ENCODE measurements at regions not wholly inside any gene's neighbourhood (a gene's known extent, or its start where the extent isn't known, plus 50 kb on each side); places are given as distances from the start of the nearest gene placed in this dataset.

- DNase-seq, result no peak
Observed at GRCh38 chr17:72414032-72414396, 293.2 kb downstream of the SOX9 start.

- no peak for DNase-seq
Observed at GRCh38 chr17:72414967-72415853, 294.4 kb downstream of the SOX9 start.

GRCh38 chr17:72416054-72416675 is 295.3 kb downstream of the SOX9 start:
- no peak for DNase-seq

GRCh38 chr17:72416905-72417304 is 296.1 kb downstream of the SOX9 start:
- DNase-seq, result no peak

- DNase-seq, result no peak
Observed at GRCh38 chr17:72417627-72418026, 296.8 kb downstream of the SOX9 start.

GRCh38 chr17:72419866-72420774 is 299.3 kb downstream of the SOX9 start:
- no peak for DNase-seq

GRCh38 chr17:72420775-72421127 is 299.9 kb downstream of the SOX9 start:
- no peak for DNase-seq

- no peak for DNase-seq
Observed at GRCh38 chr17:72421128-72422092, 300.6 kb downstream of the SOX9 start.

GRCh38 chr17:72422204-72422504 is 301.3 kb downstream of the SOX9 start:
- DNase-seq, result no peak

GRCh38 chr17:72422505-72423285 is 301.9 kb downstream of the SOX9 start:
- DNase-seq, result peak; percentile 51

GRCh38 chr17:72423286-72423589 is 302.4 kb downstream of the SOX9 start:
- no peak for DNase-seq

GRCh38 chr17:72423718-72424117 is 302.9 kb downstream of the SOX9 start:
- DNase-seq, result no peak

- no peak for DNase-seq
Observed at GRCh38 chr17:72424505-72425117, 303.8 kb downstream of the SOX9 start.

- DNase-seq, result no peak
Observed at GRCh38 chr17:72425133-72425793, 304.4 kb downstream of the SOX9 start.

GRCh38 chr17:72425794-72426168 is 305.0 kb downstream of the SOX9 start:
- DNase-seq, result no peak

GRCh38 chr17:72426321-72426720 is 305.5 kb downstream of the SOX9 start:
- no peak for DNase-seq

GRCh38 chr17:72426948-72427760 is 306.3 kb downstream of the SOX9 start:
- no peak for DNase-seq

- no peak for DNase-seq
Observed at GRCh38 chr17:72427761-72428109, 306.9 kb downstream of the SOX9 start.

- DNase-seq, result no peak
Observed at GRCh38 chr17:72429066-72429638, 308.3 kb downstream of the SOX9 start.
